ENCODE measurements at regions not wholly inside any gene's neighbourhood (a gene's known extent, or its start where the extent isn't known, plus 50 kb on each side); places are given as distances from the start of the nearest gene placed in this dataset.
"Not testable (repeated sequence)": the region's sequence is repeated elsewhere in the genome, so short reads cannot be mapped to it uniquely, and the experiment has no call there.

GRCh38 chr2:13474538-13474937, 757.8 kb downstream of the TRIB2 start:
- DNase-seq: no peak

DNA sequence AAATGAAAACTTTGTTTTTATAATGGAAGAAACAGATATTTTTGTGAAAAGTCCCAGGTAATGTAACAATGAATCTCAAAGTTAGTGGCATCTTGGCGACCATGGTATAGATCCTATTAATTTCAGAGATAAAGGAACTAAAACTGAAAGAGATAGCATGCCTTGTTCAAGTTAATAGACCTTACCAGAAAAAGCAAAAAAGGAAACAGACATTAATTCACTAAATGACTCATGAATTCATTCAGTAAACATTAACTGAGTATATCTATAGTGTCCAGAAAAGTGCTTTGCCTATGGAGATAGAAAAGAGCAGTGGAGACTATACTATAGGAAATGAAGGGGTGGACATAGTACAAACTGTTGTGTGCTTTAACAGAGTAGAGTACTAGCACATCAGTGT, 763.3 kb downstream of the TRIB2 start:
- no peak for DNase-seq

DNA sequence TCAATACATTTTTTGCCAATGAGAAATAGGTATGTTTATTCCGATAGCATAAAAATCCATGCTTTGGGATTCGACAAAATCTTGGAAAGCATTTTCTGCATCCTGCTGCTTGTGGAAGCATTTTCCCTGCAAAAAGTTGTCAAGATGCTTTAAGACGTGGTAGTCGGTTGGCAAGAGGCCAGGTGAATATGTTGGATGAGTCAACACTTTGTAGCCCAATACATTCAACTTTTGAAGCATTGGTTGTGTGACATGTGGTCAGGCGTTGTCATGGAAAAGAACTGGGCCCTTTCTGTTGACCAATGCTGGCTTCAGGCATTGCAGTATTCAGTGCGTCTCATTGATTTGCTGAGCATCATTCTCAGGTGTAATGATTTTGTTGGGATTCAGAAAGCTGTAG, 764.5 kb downstream of the TRIB2 start:
- no peak for DNase-seq

- DNase-seq: no peak
These were observed 768.5 kb downstream of the TRIB2 start for GRCh38 chr2:13485256-13485655.

DNA sequence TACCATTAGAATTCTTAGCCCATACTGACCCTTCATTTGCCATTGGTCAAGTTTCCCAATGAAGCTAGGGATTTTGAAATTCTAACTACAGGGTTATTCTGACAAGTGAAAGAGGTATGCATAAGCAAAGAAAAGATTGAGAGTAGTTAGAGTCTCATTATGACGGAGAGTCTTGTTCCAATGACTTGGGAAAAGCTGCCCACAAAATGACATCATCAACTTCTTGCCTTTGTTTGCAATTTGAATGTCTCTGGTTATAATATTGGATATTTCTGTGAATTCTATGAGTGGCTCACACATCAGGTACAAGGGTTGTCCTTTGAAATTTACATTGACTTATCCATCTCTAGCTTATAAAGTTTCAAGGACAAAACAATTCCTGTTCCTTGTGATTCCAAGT, 772.2 kb downstream of the TRIB2 start:
- DNase-seq: no peak

DNA sequence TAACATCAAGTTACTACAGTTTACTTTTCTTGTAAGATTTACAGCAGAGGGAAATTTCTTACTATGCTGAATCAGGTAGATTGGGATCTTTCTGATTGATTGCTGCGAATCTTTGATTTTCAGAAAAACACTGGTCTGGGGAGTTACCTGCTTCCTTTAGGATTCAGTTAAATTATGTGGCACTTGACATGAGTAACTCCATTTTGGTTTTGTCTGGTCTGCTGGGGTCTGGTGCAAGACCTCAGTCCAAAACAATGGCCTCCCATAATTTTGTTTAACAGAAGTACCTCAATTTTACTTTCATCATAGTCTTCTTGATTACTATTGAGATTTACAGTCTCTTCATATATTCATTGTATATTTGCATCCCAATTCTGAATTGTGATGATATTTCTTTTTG, 775.5 kb downstream of the TRIB2 start:
- no peak for DNase-seq

DNA sequence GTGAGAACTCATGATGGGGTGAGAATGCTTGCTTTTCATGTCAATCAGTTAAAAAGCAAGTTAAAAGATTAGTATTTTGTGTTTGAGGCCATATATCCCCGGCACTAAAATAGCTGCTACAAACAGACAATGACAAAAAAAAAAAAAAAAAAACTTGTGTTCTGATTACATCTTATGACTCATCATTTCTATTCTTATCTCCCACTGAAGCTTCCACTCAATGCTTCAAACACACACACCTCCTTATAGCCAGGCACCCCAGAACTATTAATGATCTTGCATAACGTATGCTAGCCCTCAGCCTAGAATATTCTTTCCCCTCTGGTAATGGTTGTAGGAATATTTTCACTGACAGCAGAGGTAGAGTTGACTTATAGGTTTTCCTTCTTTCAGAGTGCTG, 778.3 kb downstream of the TRIB2 start:
- no peak for DNase-seq

DNA sequence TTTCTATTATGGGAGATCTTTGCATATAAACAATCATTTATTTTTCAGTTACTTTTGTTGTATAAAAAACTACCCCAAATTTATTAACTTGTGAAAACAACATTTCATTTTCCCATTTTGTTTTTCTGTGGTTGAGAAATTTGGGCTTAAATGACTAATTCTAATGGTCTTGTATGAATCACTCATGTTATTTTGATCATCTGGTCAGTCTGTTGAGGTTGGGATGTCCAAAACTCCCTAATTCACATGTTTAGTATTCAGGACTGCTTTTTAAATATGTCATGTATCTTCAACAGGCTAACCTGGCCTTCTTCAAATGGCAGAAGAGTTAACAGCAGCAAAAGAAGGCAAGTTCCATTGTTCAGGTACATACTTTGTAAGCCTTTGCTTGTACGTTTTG, 788.1 kb downstream of the TRIB2 start:
- DNase-seq: no peak

- no peak for DNase-seq
These were observed 791.9 kb downstream of the TRIB2 start for GRCh38 chr2:13508671-13509070.

DNA sequence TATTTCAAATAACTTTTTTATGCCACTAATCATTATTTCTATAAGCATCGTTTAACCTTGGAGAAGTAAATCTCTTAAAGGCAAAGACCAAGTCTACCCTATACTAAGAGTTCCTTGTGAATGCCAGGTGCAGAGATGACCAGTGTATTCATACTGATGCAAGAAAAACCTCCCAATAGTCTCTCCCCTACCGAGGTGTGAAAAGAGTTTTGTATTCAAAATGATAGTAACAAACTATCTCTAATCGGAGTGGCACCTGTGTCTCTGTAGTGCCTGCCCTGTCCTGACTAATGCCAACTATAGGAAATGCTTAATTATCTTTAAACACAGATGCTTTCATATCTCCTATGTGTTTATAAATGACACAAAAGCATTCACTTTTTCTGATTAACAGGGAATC, 798.5 kb downstream of the TRIB2 start:
- DNase-seq: no peak

- no peak for DNase-seq
These were observed 805.4 kb downstream of the TRIB2 start for GRCh38 chr2:13522096-13522495.

- no peak for DNase-seq
These were observed 806.4 kb downstream of the TRIB2 start for GRCh38 chr2:13522917-13523821.

DNA sequence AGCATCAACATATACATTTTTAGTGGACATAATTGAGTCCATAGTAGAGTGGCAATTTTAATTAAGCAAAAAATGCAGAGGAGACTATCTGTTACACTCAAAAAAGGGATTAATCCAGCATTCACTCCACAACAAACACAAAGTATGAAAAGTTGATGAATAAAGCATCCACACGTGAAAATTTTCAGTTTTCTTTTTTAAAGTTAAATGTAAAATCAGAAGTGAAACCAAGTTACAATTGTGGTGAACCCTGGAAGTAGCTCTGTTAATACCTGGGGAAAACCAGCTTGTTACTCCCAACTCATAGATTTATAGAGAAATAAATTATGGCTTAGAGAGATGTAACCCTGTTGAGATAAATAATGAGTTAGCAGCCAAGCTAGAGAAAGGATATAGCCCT, 807.8 kb downstream of the TRIB2 start:
- DNase-seq: no peak

- not testable (repeated sequence) for DNase-seq
These were observed 815.1 kb downstream of the TRIB2 start for GRCh38 chr2:13531735-13532410.

- not testable (repeated sequence) for DNase-seq
These were observed 816.2 kb downstream of the TRIB2 start for GRCh38 chr2:13532781-13533523.

- no peak for DNase-seq
These were observed 816.8 kb downstream of the TRIB2 start for GRCh38 chr2:13533524-13533922.

DNA sequence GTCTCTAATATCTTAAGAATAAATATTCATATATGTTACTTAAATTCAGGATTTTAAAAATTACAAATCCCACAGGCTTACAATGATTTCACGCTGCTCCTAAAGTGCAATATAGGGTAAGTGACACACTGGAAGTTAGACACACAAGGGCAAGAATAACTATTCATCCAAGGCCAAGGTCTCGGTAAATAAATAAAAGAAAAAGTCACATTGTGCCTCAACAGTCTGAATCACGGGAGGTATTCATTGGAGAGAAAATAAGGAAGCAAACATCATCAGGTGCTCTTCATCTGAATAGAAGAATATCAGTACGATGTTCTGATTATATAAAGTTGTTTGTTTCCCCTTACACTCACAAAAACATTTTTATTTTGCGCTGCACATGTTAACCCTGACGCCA, 820.2 kb downstream of the TRIB2 start:
- no peak for DNase-seq

- DNase-seq: no peak
These were observed 821.1 kb downstream of the TRIB2 start for GRCh38 chr2:13537771-13538349.

- no peak for DNase-seq
These were observed 822.6 kb downstream of the TRIB2 start for GRCh38 chr2:13539296-13539695.

DNA sequence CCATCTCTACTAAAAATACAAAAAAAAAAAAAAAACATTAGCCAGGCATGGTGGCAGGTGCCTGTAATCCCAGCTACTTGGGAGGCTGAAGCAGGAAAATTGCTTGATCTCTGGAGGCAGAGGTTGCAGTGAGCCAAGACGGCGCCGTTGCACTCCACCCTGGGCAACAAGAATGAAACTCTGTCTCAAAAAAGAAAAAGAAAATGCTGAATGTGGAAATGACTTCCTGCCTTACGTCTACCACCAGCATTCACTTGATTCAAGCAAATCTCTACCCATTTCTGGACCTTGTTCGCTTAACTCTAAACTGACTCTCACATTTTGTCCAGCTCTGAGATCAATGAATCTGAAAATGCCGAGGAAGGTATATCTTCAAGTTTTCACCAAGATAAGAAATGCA, 825.3 kb downstream of the TRIB2 start:
- no peak for DNase-seq

GRCh38 chr2:13542642-13543041, 825.9 kb downstream of the TRIB2 start:
- no peak for DNase-seq

DNA sequence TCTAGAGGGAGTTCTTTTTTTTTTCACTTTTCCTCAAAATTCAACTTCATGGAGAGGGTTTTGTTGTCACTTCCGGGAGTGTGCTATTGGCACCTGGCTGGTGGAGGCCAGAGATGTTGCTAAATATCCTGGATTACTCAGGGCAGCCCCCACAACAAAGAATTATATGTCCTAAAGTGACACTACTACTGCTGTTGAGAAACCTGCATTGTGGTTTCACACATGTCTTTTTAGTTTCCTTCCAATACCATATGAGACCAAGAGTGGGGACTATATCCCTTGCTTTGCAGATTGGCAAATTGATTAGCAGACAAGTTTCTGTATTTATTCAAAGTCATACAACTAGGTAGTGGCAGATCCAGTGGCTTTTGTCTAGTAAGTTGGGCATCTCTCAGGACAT, 826.8 kb downstream of the TRIB2 start:
- DNase-seq: no peak

DNA sequence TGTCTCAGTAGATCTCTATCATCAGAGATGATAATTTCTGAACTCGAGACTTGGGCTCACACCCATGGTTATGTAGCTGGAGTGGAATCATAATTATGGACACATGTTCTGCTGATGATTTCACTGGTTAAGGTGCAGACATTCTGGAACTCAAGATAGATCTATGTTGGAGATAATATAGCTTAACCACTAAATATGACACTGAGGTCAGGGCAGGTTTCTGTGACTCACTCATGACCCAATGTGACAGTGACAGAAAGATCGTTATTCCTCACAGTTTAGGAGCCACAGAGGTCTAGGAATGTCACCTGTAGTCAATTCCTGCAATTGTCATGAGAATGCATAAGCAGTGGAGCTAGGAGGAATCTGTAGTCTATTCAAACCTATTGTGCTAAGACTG, 828.6 kb downstream of the TRIB2 start:
- no peak for DNase-seq
